Bronchial epithelial cell (primary cell): ENCODE measurements at regions not wholly inside any gene's neighbourhood (a gene's known extent, or its start where the extent isn't known, plus 50 kb on each side); places are given as distances from the start of the nearest gene placed in this dataset.
"Not testable (repeated sequence)": the region's sequence is repeated elsewhere in the genome, so short reads cannot be mapped to it uniquely, and the experiment has no call there.

Experiments used
- DNase-seq: peaks from one replicate; pipeline ENCODE4 v3.0.0-alpha.2; 2010; ENCODE audit warnings: low read depth
- FAIRE-seq: peaks from 2 replicates; lab custom pipeline; 2011; peaks lifted over from hg19 to GRCh38; lab: Jason Lieb, UNC
- H3K27me3 ChIP-seq: 2 replicates; pipeline ENCODE4 v1.5.1; 2011; ENCODE audit warnings: low read length; ENCODE audit not compliant: control insufficient read depth, insufficient read depth
- H3K36me3 ChIP-seq: 2 replicates; pipeline ENCODE4 v1.5.1; 2011; ENCODE audit warnings: low read length; ENCODE audit not compliant: control insufficient read depth, insufficient read depth
- H3K4me3 ChIP-seq: 2 replicates; pipeline ENCODE4 v1.5.1; 2011; ENCODE audit warnings: mild to moderate bottlenecking, low read depth, low read length, control low read depth
- TF ChIP-seq, protein P1 (sequence below): IDR thresholded peaks from 2 replicates; pipeline ENCODE4 v1.5.1; 2011; ENCODE audit warnings: mild to moderate bottlenecking, moderate library complexity, low read length, control low read depth, inconsistent platforms; ENCODE audit not compliant: insufficient read depth, severe bottlenecking

DNA sequence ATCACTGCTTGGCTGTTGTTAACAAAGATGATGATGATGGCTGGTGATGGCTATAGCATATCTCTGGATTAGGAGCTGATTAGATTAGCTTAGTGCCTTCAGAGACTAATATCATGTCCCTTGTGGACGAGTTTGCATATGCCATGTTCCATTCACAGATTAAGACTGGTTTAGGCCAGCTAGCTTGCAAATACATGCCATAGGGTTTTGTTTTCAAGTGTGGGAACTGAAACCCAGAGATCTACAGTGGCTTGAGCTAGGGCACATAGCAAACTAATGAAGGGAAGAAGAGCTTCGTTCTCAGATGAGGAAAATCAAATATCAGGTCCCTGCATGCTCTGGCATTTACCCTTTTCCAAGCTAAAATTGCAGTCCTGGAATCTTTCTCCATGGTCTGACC is 492.3 kb downstream of the MAGEE1 start:
- no peaks in the 10 kb centered on the region for H3K36me3 ChIP-seq
- TF ChIP-seq, protein P1, sequence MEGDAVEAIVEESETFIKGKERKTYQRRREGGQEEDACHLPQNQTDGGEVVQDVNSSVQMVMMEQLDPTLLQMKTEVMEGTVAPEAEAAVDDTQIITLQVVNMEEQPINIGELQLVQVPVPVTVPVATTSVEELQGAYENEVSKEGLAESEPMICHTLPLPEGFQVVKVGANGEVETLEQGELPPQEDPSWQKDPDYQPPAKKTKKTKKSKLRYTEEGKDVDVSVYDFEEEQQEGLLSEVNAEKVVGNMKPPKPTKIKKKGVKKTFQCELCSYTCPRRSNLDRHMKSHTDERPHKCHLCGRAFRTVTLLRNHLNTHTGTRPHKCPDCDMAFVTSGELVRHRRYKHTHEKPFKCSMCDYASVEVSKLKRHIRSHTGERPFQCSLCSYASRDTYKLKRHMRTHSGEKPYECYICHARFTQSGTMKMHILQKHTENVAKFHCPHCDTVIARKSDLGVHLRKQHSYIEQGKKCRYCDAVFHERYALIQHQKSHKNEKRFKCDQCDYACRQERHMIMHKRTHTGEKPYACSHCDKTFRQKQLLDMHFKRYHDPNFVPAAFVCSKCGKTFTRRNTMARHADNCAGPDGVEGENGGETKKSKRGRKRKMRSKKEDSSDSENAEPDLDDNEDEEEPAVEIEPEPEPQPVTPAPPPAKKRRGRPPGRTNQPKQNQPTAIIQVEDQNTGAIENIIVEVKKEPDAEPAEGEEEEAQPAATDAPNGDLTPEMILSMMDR, result no peak
- FAIRE-seq, result no peak

DNA sequence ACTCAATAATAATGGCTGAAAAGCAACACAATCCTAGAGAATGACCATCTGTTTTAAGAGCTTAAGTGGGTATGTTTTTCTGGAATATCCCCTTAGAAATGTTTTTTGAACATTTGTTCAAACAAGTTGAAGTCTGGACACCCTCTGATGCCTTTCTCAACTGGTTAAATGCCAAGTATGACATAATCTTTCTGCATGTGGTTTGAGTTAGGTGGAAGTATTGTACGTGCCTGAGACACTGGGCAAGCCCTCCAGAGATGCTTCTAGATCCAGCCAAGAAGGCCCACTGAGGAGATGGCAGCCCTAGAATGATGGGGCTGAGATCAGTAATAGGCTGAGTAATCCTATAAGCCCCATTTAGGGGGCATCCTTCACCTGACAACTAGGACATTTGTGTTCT is 493.1 kb downstream of the MAGEE1 start:
- DNase-seq, result no peak
- no peaks in the 10 kb centered on the region for H3K36me3 ChIP-seq
- no peak overlapping the region for H3K4me3 ChIP-seq
- H3K27me3 ChIP-seq, result no peaks in the 10 kb centered on the region
- no peak for FAIRE-seq
- TF ChIP-seq, protein P1, result no peak

More for the DNA sequence above, 492.3 kb downstream of the MAGEE1 start:
- H3K4me3 ChIP-seq, result no peak overlapping the region
- no peaks in the 10 kb centered on the region for H3K27me3 ChIP-seq
- no peak for DNase-seq

DNA sequence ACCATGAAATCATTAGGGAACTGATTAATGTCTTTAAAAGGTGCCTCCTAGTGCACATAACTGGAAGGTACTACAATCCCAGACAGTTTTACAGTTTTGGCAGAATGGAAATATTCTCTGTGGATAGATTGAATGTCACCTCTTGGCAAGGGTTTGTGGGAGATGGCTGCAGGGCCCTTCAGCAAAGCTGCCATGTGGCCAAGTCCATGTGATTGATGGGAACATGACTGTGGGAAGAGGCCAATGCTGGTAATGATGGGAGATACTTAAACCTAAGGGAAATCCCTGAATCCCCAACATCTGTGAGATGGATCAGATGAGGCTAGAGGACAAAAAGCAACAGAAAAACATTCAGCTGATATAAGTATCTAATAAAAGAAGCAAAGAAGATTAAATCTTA is 493.7 kb downstream of the MAGEE1 start:
- DNase-seq, result no peak
- TF ChIP-seq, protein P1, result no peak
- no peak for FAIRE-seq

DNA sequence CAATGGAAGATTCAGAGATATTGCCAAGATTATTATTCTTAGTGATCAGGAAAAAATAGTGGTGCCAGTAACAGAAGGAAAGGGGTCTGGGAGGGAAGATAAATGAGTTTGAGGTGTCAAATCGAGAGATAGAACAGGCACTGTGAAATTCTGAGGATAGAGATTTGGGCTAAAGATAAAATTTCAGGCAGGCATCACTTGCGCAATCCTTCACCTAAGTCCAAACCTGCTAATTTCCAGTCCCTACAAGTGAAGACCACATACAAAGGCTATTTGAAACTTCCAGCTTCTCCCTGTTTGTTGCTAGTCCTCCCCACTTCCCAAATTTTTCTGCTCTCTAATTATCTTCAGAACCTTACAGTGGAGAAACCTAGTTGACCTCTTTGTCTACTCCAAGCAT is 494.6 kb downstream of the MAGEE1 start:
- TF ChIP-seq, protein P1, result no peak
- no peak overlapping the region for H3K4me3 ChIP-seq
- FAIRE-seq, result no peak
- DNase-seq, result no peak
- H3K27me3 ChIP-seq, result no peaks in the 10 kb centered on the region
- H3K36me3 ChIP-seq, result no peaks in the 10 kb centered on the region

More for the DNA sequence above, 493.7 kb downstream of the MAGEE1 start:
- Histone ChIP-seq H3K4me3 (no peak overlapping the region), H3K36me3 (no peaks in the 10 kb centered on the region), H3K27me3 (no peaks in the 10 kb centered on the region)

DNA sequence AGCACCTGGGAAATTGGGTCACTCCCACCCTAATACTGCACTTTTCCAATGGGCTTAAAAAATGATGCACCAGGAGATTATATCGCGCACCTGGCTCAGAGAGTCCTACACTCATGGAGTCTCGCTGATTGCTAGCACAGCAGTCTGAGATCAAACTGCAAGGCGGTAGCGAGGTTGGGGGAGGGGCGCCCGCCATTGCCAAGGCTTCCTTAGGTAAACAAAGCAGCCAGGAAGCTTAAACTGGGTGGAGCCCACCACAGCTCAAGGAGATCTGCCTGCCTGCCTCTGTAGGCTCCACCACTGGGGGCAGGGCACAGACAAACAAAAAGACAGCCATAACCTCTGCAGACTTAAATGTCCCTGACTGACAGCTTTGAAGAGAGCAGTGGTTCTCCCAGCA is 497.1 kb downstream of the MAGEE1 start:
- H3K4me3 ChIP-seq, DNase-seq, H3K27me3 ChIP-seq, H3K36me3 ChIP-seq, FAIRE-seq: not testable (repeated sequence)

DNA sequence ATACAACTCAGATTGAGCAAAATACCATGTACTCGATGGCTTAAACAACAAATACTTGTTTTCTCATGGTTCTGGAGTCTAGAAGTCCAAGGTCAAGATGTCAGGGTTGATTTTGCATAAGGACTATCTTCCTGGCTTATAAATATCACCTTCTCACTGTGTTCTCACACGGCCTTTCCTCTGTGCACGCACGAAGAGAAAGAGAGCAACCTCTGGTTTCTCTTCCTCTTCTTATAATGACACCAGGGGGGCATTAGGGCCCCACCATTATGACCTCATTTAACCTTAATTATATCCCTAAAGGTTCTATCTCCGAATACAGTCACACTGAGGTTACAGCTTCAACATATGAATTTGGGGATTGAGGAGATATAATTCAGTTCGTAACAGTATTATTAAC is 504.0 kb downstream of the MAGEE1 start:
- no peaks in the 10 kb centered on the region for H3K36me3 ChIP-seq
- DNase-seq (no peak), FAIRE-seq (no peak)
- TF ChIP-seq, protein P1, result no peak
- H3K4me3 ChIP-seq, result no peak overlapping the region
- no peaks in the 10 kb centered on the region for H3K27me3 ChIP-seq
